ENCODE measurements at regions not wholly inside any gene's neighbourhood (a gene's known extent, or its start where the extent isn't known, plus 50 kb on each side); places are given as distances from the start of the nearest gene placed in this dataset.

GRCh38 chr13:62333466-62333865, 917.8 kb upstream of the PCDH20 start:
- TF ChIP-seq CTCF (conservative IDR thresholded peaks at IDR 0.05; ENCODE audit: low read depth): no peak
- ChIA-PET CTCF (no interaction called here), POLR2A (ENCODE audit: low non-redundant PET) (no interaction called here)
- no peak for DNase-seq (ENCODE audit: low spot score)
- no peak overlapping the region for H3K27ac ChIP-seq

GRCh38 chr13:62331384-62331783, 915.7 kb upstream of the PCDH20 start:
- POLR2A ChIA-PET (ENCODE audit: low non-redundant PET): no interaction called here
- CTCF ChIA-PET: no interaction called here
- TF ChIP-seq CTCF (conservative IDR thresholded peaks at IDR 0.05; ENCODE audit: low read depth): no peak

GRCh38 chr13:62327367-62327766, 911.7 kb upstream of the PCDH20 start:
- ChIA-PET POLR2A (ENCODE audit: low non-redundant PET) (no interaction called here), CTCF (interaction anchor here (0.7 kb wide), 2 partner anchors 177 to 208 kb away, joined by 3 read pairs; no protein-coding TSS in a partner anchor)
- no peak for DNase-seq (ENCODE audit: low spot score)
- H3K27ac ChIP-seq: no peak overlapping the region
- TF ChIP-seq CTCF (conservative IDR thresholded peaks at IDR 0.05; ENCODE audit: low read depth): no peak

More at GRCh38 chr13:62331384-62331783, 915.7 kb upstream of the PCDH20 start:
- no peak overlapping the region for H3K27ac ChIP-seq
- no peak for DNase-seq (ENCODE audit: low spot score)

- CTCF ChIA-PET: no interaction called here
- POLR2A ChIA-PET (ENCODE audit: low non-redundant PET): no interaction called here
- no peak for TF ChIP-seq CTCF (conservative IDR thresholded peaks at IDR 0.05; ENCODE audit: low read depth)
- DNase-seq (ENCODE audit: low spot score): no peak
- H3K27ac ChIP-seq: no peak overlapping the region
These were observed 909.2 kb upstream of the PCDH20 start for GRCh38 chr13:62324842-62325241.

GRCh38 chr13:62321895-62322294, 906.2 kb upstream of the PCDH20 start:
- POLR2A ChIA-PET (ENCODE audit: low non-redundant PET): no interaction called here
- CTCF ChIA-PET: no interaction called here
- H3K27ac ChIP-seq: no peak overlapping the region
- DNase-seq (ENCODE audit: low spot score): no peak
- TF ChIP-seq CTCF (conservative IDR thresholded peaks at IDR 0.05; ENCODE audit: low read depth): no peak

GRCh38 chr13:62321139-62321538, 905.5 kb upstream of the PCDH20 start:
- DNase-seq (ENCODE audit: low spot score): no peak
- H3K27ac ChIP-seq: no peak overlapping the region
- ChIA-PET CTCF (no interaction called here), POLR2A (ENCODE audit: low non-redundant PET) (no interaction called here)
- no peak for TF ChIP-seq CTCF (conservative IDR thresholded peaks at IDR 0.05; ENCODE audit: low read depth)
